Right lobe of liver (tissue), 6 donors: ENCODE measurements at regions not wholly inside any gene's neighbourhood (a gene's known extent, or its start where the extent isn't known, plus 50 kb on each side); places are given as distances from the start of the nearest gene placed in this dataset.

Experiments used
- ATAC-seq, 4 donors: fragments of 200-7000 bp; cut with Tn5 transposase; one replicate each; pipeline ENCODE4 v1.9.1; 2020; ENCODE audit warnings: mild to moderate bottlenecking in 4 of 4, moderate library complexity in 4 of 4
- DNase-seq, 3 donors: peaks; one replicate each; pipeline ENCODE4 v3.0.0-alpha.2; 2020
- H3K27ac ChIP-seq, 3 donors: fragments of 200-600 bp; one replicate each; pipeline ENCODE4 v1.8.0; 2022
- H3K27me3 ChIP-seq, 2 donors: fragments of 200-600 bp; one replicate each; pipeline ENCODE4 v1.8.0; 2022
- H3K36me3 ChIP-seq, 4 donors: fragments of 200-600 bp; sonication (generic) in 1 of 4; one replicate each; pipeline versions ENCODE4 v1.5.1 to v1.8.0; 2017 to 2022; ENCODE audit warnings: control low read depth in 1 of 4
- H3K4me1 ChIP-seq, 4 donors: fragments of 200-600 bp; sonication (generic) in 1 of 4; one replicate each; pipeline versions ENCODE4 v1.5.1 to v1.8.0; 2017 to 2022; ENCODE audit warnings: control low read depth in 1 of 4
- H3K4me3 ChIP-seq, 3 donors: fragments of 200-600 bp; one replicate each; pipeline ENCODE4 v1.8.0; 2022
- H3K9me3 ChIP-seq, 4 donors: fragments of 200-600 bp; sonication (generic) in 1 of 4; one replicate each; pipeline versions ENCODE4 v1.5.1 to v1.8.0; 2017 to 2022; ENCODE audit warnings: control low read depth in 1 of 4
- POLR2A ChIP-seq: fragments of 450-650 bp; IDR thresholded peaks from one replicate; pipeline ENCODE4 v1.6.1; 2017; ENCODE audit warnings: antibody characterized with exemption, mild to moderate bottlenecking
- WGBS: methylation state at CpG from one replicate; pipeline ENCODE4 v1.1.6; 2018; ENCODE audit warnings: low coverage, low lambda C conversion rate; ENCODE audit not compliant: insufficient coverage; ENCODE audit errors: missing lambda C conversion rate; 5-methylcytosine and 5-hydroxymethylcytosine counted together
- intact Hi-C, 2 donors: fragments of 100-400 bp; cut with DNase I; formaldehyde crosslinking; loops; one replicate each; pipeline versions ENCODE4 v1.11.2 to v1.14.1; 2022
- TF ChIP-seq, protein P1 (sequence below), 4 donors: fragments of 200-600 bp in 3 of 4; fragments of 450-650 bp in 1 of 4; IDR thresholded peaks; one replicate each; pipeline versions ENCODE4 v1.5.1 to v1.8.0; 2016 to 2022; ENCODE audit warnings: antibody characterized with exemption in 4 of 4, mild to moderate bottlenecking in 2 of 4
- donor health status: DM: no; HTN: yes; CAD: no.
- donor health status: DM: no; HTN: no; CAD: no.
- donor health status: DM: no; HTN: no; CAD: no.
- donor health status: DM: no; HTN: yes; CAD: no.
- donor health status: DM: no; HTN: yes; CAD: no.

DNA sequence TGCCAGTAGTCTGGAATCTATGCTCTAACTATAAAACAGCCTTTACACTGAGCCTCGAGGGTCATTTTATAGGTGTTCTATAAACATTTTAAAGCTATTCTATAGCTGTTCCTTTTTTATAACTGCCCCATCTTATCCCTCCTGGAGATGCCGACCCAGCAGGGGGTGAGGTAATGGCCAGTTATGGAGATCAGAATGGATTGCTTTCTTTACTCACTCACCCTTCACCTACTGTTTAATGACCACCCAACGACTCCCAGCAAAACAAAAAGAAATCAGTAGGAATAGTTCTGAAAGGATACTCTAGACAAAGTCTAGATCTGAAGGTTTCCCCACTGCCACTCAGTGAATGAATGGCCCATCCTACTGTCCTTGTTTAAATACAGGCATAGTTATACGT, 1113.1 kb downstream of the FAT4 start:
- H3K9me3 ChIP-seq: peaks cover 0 to 3% (median 0%) of the 10 kb centered on the region in 4 donors
- ATAC-seq (no peak), DNase-seq (no peak)
- intact Hi-C loops: no loop called here
- no peak overlapping the region for H3K4me3 ChIP-seq
- no peaks in the 10 kb centered on the region for H3K36me3 ChIP-seq
- 38% methylated on average over 4 of the region's 4 CpGs for WGBS
- no peak overlapping the region for H3K27ac ChIP-seq
- TF ChIP-seq, protein P1, sequence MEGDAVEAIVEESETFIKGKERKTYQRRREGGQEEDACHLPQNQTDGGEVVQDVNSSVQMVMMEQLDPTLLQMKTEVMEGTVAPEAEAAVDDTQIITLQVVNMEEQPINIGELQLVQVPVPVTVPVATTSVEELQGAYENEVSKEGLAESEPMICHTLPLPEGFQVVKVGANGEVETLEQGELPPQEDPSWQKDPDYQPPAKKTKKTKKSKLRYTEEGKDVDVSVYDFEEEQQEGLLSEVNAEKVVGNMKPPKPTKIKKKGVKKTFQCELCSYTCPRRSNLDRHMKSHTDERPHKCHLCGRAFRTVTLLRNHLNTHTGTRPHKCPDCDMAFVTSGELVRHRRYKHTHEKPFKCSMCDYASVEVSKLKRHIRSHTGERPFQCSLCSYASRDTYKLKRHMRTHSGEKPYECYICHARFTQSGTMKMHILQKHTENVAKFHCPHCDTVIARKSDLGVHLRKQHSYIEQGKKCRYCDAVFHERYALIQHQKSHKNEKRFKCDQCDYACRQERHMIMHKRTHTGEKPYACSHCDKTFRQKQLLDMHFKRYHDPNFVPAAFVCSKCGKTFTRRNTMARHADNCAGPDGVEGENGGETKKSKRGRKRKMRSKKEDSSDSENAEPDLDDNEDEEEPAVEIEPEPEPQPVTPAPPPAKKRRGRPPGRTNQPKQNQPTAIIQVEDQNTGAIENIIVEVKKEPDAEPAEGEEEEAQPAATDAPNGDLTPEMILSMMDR (IDR thresholded peaks at IDR 0.05): no peak
- TF ChIP-seq POLR2A: no peak
- no peaks in the 10 kb centered on the region for H3K27me3 ChIP-seq
- H3K4me1 ChIP-seq: no peaks in the 10 kb centered on the region

DNA sequence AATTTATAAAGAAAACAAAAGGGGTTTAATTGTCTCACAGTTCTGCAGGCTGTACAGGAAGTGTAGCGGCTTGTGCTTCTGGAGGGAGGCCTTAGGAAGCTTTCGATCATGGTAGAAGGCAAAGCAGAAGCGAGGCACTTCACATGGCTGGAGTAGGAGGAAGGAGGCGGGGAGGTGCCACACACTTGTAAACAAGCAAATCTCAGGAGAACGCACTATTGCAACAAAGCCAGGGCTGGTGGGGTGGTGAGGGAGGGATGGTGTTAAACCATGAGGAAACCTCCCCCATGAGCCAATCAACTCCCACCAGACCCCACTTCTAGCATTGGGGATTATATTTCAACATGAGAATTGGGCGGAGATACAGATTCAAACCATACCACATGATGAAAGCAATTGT, 1116.3 kb downstream of the FAT4 start:
- intact Hi-C loops: no loop called here
- no peak for DNase-seq
- 78% methylated on average over 5 of the region's 6 CpGs for WGBS
- H3K27ac ChIP-seq: no peak overlapping the region
- peaks cover 0 to 3% (median 0%) of the 10 kb centered on the region in 4 donors for H3K9me3 ChIP-seq
- no peaks in the 10 kb centered on the region for H3K36me3 ChIP-seq
- no peak for TF ChIP-seq POLR2A
- TF ChIP-seq, protein P1 (IDR thresholded peaks at IDR 0.05): no peak
- ATAC-seq: no peak
- no peaks in the 10 kb centered on the region for H3K27me3 ChIP-seq
- no peak overlapping the region for H3K4me3 ChIP-seq
- no peaks in the 10 kb centered on the region for H3K4me1 ChIP-seq

DNA sequence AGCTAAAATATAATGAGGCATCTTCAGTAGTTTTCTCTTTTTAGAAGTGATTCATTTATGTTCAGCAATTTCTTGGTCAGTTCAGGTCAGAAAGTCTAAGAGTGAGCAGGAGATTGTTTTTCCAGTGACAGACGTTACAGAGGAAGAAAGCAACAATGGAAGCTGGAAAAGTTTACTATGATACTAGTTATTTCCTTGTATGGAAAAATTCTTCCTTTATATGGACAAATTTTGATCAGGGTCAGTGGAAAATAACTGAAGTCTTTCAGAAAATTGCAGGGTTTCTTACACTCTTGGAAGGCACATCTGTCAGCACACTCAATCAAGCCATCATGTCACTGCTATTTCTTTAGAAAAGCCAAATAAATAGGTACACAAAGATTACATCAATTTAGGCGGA, 1120.7 kb downstream of the FAT4 start:
- no peaks in the 10 kb centered on the region for H3K36me3 ChIP-seq
- 41% methylated on average over 2 of the region's 2 CpGs for WGBS
- intact Hi-C loops: no loop called here
- DNase-seq (no peak), ATAC-seq (no peak)
- H3K4me3 ChIP-seq: no peak overlapping the region
- no peaks in the 10 kb centered on the region for H3K9me3 ChIP-seq
- H3K27ac ChIP-seq: no peak overlapping the region
- no peaks in the 10 kb centered on the region for H3K4me1 ChIP-seq
- no peaks in the 10 kb centered on the region for H3K27me3 ChIP-seq
- no peak for TF ChIP-seq POLR2A
- TF ChIP-seq, protein P1 (IDR thresholded peaks at IDR 0.05): no peak

DNA sequence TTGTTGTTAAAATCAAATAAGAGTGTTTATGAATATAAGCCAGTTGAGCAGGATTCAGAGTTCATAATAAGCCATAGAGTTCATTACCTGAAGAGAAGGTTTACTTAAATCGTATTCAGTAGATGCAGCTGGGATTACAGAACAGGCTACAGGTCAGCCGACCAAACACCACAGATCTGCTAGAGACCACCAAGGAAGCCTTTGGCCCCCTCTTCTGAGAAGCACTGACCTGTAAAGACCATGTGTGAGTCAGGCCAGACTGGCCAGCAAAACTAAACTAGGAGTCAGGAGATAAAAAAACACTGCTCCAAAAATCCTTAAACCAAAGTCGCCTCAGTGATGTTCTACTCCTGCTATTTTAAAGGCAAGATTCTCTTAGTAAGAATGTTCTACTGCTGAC, 1125.5 kb downstream of the FAT4 start:
- H3K9me3 ChIP-seq: no peaks in the 10 kb centered on the region
- no peaks in the 10 kb centered on the region for H3K27me3 ChIP-seq
- WGBS: 53% methylated on average over 3 of the region's 3 CpGs
- H3K4me1 ChIP-seq: no peaks in the 10 kb centered on the region
- H3K4me3 ChIP-seq: no peak overlapping the region
- DNase-seq: no peak
- TF ChIP-seq, protein P1 (IDR thresholded peaks at IDR 0.05): no peak
- no peak for TF ChIP-seq POLR2A
- ATAC-seq: no peak
- intact Hi-C loops: no loop called here
- H3K27ac ChIP-seq: no peak overlapping the region
- no peaks in the 10 kb centered on the region for H3K36me3 ChIP-seq
